ENCODE measurements at regions not wholly inside any gene's neighbourhood (a gene's known extent, or its start where the extent isn't known, plus 50 kb on each side); places are given as distances from the start of the nearest gene placed in this dataset.

- Histone ChIP-seq H3K9me3 (no peaks in the 10 kb centered on the region), H3K4me1 (no peaks in the 10 kb centered on the region), H3K27me3 (no peaks in the 10 kb centered on the region), H3K4me3 (no peak overlapping the region), H3K36me3 (replicated peaks in 1 of 2; ENCODE audit: insufficient read depth in 1 of 2, low read depth in 2 of 2) (no peaks in the 10 kb centered on the region), H3K27ac (no peak overlapping the region)
- no peak for TF ChIP-seq POLR2A (IDR thresholded peaks at IDR 0.05)
- TF ChIP-seq CTCF (IDR thresholded peaks at IDR 0.05): no peak
- intact Hi-C loops (cut with DNase I): no loop called here
- ATAC-seq: no peak
- no peak for DNase-seq
- WGBS, 2 donors: 52 to 57% methylated on average over 1 of the region's 1 CpG
Measured at GRCh38 chr5:158433634-158434033, 574.7 kb upstream of the CLINT1 start.

- DNase-seq (peak in 1 of 4 donors; percentile 14), ATAC-seq (peak; percentile 38)
- intact Hi-C loops (cut with DNase I): no loop called here
- WGBS, 2 donors: 89 to 100% methylated on average over 1 of the region's 1 CpG
- TF ChIP-seq CTCF (IDR thresholded peaks at IDR 0.05) (no peak), POLR2A (IDR thresholded peaks at IDR 0.05) (no peak)
- Histone ChIP-seq H3K27me3 (no peaks in the 10 kb centered on the region), H3K36me3 (replicated peaks in 1 of 2; ENCODE audit: insufficient read depth in 1 of 2, low read depth in 2 of 2) (no peaks in the 10 kb centered on the region), H3K9me3 (no peaks in the 10 kb centered on the region), H3K27ac (no peak overlapping the region), H3K4me1 (no peaks in the 10 kb centered on the region), H3K4me3 (no peak overlapping the region)
Measured at GRCh38 chr5:158431369-158432029, 572.6 kb upstream of the CLINT1 start.

GRCh38 chr5:158430798-158431167 lies 571.8 kb upstream of the CLINT1 start:
- Histone ChIP-seq H3K27ac (no peak overlapping the region), H3K9me3 (no peaks in the 10 kb centered on the region), H3K4me1 (no peaks in the 10 kb centered on the region), H3K36me3 (replicated peaks in 1 of 2; ENCODE audit: insufficient read depth in 1 of 2, low read depth in 2 of 2) (no peaks in the 10 kb centered on the region), H3K4me3 (no peak overlapping the region), H3K27me3 (no peaks in the 10 kb centered on the region)
- intact Hi-C loops (cut with DNase I): no loop called here
- DNase-seq (no peak), ATAC-seq (no peak)
- 97% methylated on average over 2 of the region's 2 CpGs for whole genome bisulfite sequencing, 2 donors
- no peak for TF ChIP-seq POLR2A (IDR thresholded peaks at IDR 0.05)
- TF ChIP-seq CTCF (IDR thresholded peaks at IDR 0.05): no peak

- intact Hi-C loops (cut with DNase I): no loop called here
- Histone ChIP-seq H3K4me1 (no peaks in the 10 kb centered on the region), H3K27ac (no peak overlapping the region), H3K36me3 (replicated peaks in 1 of 2; ENCODE audit: insufficient read depth in 1 of 2, low read depth in 2 of 2) (no peaks in the 10 kb centered on the region), H3K27me3 (no peaks in the 10 kb centered on the region), H3K9me3 (no peaks in the 10 kb centered on the region), H3K4me3 (no peak overlapping the region)
- no peak for TF ChIP-seq CTCF (IDR thresholded peaks at IDR 0.05)
- no peak for TF ChIP-seq POLR2A (IDR thresholded peaks at IDR 0.05)
- ATAC-seq: no peak
- no peak for DNase-seq
- 64 to 71% methylated on average over 2 of the region's 2 CpGs for WGBS, 2 donors
Measured at GRCh38 chr5:158430166-158430797, 571.3 kb upstream of the CLINT1 start.

DNA sequence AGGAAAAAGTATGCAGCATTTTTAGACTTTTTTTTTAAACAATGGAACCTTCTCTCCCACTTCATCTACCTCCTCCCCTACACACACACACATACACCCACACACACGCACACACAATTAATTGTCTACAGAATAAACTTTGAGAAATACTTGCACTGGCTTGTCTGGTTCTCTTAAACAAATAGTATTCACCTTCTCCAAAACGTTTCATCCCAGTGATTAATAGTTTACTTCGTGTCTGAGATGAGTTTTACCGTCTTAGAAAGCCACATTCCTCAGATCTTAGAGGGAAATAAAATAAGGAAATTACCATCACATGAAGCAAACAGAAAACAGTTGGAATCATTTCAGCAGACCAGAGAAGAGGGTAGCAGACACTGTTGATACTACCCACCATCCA lies 570.6 kb upstream of the CLINT1 start:
- Histone ChIP-seq H3K4me1 (no peaks in the 10 kb centered on the region), H3K36me3 (replicated peaks in 1 of 2; ENCODE audit: insufficient read depth in 1 of 2, low read depth in 2 of 2) (no peaks in the 10 kb centered on the region), H3K27ac (no peak overlapping the region), H3K27me3 (no peaks in the 10 kb centered on the region), H3K9me3 (no peaks in the 10 kb centered on the region), H3K4me3 (no peak overlapping the region)
- DNase-seq (no peak), ATAC-seq (no peak)
- TF ChIP-seq POLR2A (IDR thresholded peaks at IDR 0.05): no peak
- TF ChIP-seq CTCF (IDR thresholded peaks at IDR 0.05): no peak
- 48 to 53% methylated on average over 4 of the region's 4 CpGs for WGBS, 2 donors
- intact Hi-C loops (cut with DNase I): no loop called here
